Gastroesophageal sphincter (tissue), 4 donors: ENCODE measurements at regions not wholly inside any gene's neighbourhood (a gene's known extent, or its start where the extent isn't known, plus 50 kb on each side); places are given as distances from the start of the nearest gene placed in this dataset.

Experiments used
- ATAC-seq: fragments of 150-250 bp; one replicate; pipeline ENCODE4 v1.9.1; 2016; ENCODE audit warnings: mild to moderate bottlenecking, moderate library complexity
- H3K27ac ChIP-seq, 4 donors: fragments of 200-600 bp; sonication (generic) in 3 of 4; 1 replicate in 3 of 4; 2 replicates in 1 of 4; pipeline ENCODE4 v1.5.1; 2016 to 2019
- H3K27me3 ChIP-seq: fragments of 200-600 bp; sonication (generic); one replicate; pipeline ENCODE4 v1.5.1; 2019
- H3K36me3 ChIP-seq, 2 donors: fragments of 200-600 bp; sonication (generic); one replicate each; pipeline ENCODE4 v1.5.1; 2019; ENCODE audit warnings: control low read depth in 1 of 2
- H3K4me1 ChIP-seq, 3 donors: fragments of 200-600 bp; sonication (generic); 1 replicate in 2 of 3; 2 replicates in 1 of 3; pipeline ENCODE4 v1.5.1; 2016 to 2019; ENCODE audit warnings: control low read depth in 2 of 3
- H3K4me3 ChIP-seq, 2 donors: fragments of 200-600 bp; sonication (generic); one replicate each; pipeline ENCODE4 v1.5.1; 2019; ENCODE audit warnings: mild to moderate bottlenecking in 1 of 2, moderate library complexity in 1 of 2
- H3K9me3 ChIP-seq, 3 donors: fragments of 200-600 bp; sonication (generic); one replicate each; pipeline ENCODE4 v1.5.1; 2017 to 2019; ENCODE audit warnings: control low read depth in 2 of 3
- EP300 ChIP-seq: sonication (generic); formaldehyde crosslinking; IDR thresholded peaks from one replicate; pipeline ENCODE4 v1.6.1; 2017; ENCODE audit warnings: antibody characterized with exemption, mild to moderate bottlenecking
- POLR2A ChIP-seq, 2 donors: fragments of 450-650 bp; IDR thresholded peaks; one replicate each; pipeline ENCODE4 v1.6.1; 2017; ENCODE audit warnings: antibody characterized with exemption in 2 of 2, mild to moderate bottlenecking in 2 of 2, moderate library complexity in 1 of 2
- POLR2AphosphoS5 ChIP-seq: sonication (generic); formaldehyde crosslinking; IDR thresholded peaks from one replicate; pipeline ENCODE4 v1.6.1; 2017; ENCODE audit warnings: antibody characterized with exemption
- WGBS, 2 donors: methylation state at CpG; one replicate each; pipeline ENCODE4 v1.1.5; 2018; ENCODE audit warnings: low coverage in 1 of 2; 5-methylcytosine and 5-hydroxymethylcytosine counted together
- TF ChIP-seq, protein P1 (sequence below), 4 experiments: fragments of 200-600 bp in 2 of 4; fragments of 450-650 bp in 2 of 4; sonication (generic) in 1 of 4; IDR thresholded peaks; one replicate each; pipeline ENCODE4 v1.5.1; 2017 to 2019; ENCODE audit warnings: antibody characterized with exemption in 4 of 4, mild to moderate bottlenecking in 2 of 4, moderate library complexity in 2 of 4

DNA sequence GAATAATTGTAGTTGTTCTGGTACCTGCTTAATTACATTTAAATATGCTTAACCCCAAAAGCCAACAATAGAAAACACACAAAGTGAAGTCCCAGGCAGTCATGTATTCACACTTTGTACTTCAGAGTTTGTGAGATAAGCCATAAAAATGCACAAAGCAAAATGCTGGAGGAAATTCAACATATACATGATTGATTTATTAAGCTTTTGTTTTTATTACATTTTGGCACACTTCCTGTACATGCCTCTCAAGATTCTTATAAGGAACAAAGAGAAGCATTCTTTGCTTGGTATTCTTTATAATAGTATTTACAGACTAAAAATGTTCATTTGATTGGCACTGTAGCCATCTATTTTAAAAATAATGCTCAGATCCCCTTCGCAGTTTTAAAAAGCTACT lies 107.7 kb upstream of the ANK3 start:
- H3K9me3 ChIP-seq = no peaks in the 10 kb centered on the region
- no peak for ATAC-seq
- no peaks in the 10 kb centered on the region for H3K27me3 ChIP-seq
- no peaks in the 10 kb centered on the region for H3K4me1 ChIP-seq
- TF ChIP-seq EP300 = no peak
- TF ChIP-seq, protein P1, sequence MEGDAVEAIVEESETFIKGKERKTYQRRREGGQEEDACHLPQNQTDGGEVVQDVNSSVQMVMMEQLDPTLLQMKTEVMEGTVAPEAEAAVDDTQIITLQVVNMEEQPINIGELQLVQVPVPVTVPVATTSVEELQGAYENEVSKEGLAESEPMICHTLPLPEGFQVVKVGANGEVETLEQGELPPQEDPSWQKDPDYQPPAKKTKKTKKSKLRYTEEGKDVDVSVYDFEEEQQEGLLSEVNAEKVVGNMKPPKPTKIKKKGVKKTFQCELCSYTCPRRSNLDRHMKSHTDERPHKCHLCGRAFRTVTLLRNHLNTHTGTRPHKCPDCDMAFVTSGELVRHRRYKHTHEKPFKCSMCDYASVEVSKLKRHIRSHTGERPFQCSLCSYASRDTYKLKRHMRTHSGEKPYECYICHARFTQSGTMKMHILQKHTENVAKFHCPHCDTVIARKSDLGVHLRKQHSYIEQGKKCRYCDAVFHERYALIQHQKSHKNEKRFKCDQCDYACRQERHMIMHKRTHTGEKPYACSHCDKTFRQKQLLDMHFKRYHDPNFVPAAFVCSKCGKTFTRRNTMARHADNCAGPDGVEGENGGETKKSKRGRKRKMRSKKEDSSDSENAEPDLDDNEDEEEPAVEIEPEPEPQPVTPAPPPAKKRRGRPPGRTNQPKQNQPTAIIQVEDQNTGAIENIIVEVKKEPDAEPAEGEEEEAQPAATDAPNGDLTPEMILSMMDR (IDR thresholded peaks at IDR 0.05) = no peak
- no peak for TF ChIP-seq POLR2AphosphoS5
- TF ChIP-seq POLR2A (IDR thresholded peaks at IDR 0.05) = no peak
- H3K4me3 ChIP-seq = no peak overlapping the region
- no peaks in the 10 kb centered on the region for H3K36me3 ChIP-seq
- no peak overlapping the region for H3K27ac ChIP-seq
- WGBS, 2 donors = 28 to 47% methylated on average over 1 of the region's 1 CpG

DNA sequence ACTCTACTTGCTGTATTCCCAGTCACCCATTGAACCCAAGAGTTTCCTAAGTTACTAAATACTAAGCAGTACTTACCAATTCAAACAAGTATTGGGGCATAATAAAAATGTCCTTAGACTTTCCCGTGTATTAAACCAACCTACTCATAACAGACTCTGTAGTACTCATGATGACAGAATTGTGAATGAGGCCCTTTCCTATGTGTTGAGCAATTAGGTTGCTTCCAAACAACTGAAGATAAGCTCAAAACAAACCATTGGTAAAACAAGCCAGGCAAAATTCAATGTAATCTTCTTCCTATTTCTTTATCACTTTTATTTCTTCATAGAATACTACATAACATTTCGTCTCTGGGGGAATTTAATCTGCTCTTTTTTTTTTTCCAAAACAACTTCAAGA lies 106.5 kb upstream of the ANK3 start:
- no peaks in the 10 kb centered on the region for H3K36me3 ChIP-seq
- no peak overlapping the region for H3K4me3 ChIP-seq
- no peaks in the 10 kb centered on the region for H3K27me3 ChIP-seq
- H3K27ac ChIP-seq = no peak overlapping the region
- ATAC-seq = no peak
- H3K4me1 ChIP-seq = no peaks in the 10 kb centered on the region
- no peaks in the 10 kb centered on the region for H3K9me3 ChIP-seq
- no peak for TF ChIP-seq POLR2A (IDR thresholded peaks at IDR 0.05)
- no peak for TF ChIP-seq EP300
- TF ChIP-seq, protein P1 (IDR thresholded peaks at IDR 0.05) = no peak
- TF ChIP-seq POLR2AphosphoS5 = no peak
- 85 to 100% methylated on average over 2 of the region's 2 CpGs for WGBS, 2 donors

DNA sequence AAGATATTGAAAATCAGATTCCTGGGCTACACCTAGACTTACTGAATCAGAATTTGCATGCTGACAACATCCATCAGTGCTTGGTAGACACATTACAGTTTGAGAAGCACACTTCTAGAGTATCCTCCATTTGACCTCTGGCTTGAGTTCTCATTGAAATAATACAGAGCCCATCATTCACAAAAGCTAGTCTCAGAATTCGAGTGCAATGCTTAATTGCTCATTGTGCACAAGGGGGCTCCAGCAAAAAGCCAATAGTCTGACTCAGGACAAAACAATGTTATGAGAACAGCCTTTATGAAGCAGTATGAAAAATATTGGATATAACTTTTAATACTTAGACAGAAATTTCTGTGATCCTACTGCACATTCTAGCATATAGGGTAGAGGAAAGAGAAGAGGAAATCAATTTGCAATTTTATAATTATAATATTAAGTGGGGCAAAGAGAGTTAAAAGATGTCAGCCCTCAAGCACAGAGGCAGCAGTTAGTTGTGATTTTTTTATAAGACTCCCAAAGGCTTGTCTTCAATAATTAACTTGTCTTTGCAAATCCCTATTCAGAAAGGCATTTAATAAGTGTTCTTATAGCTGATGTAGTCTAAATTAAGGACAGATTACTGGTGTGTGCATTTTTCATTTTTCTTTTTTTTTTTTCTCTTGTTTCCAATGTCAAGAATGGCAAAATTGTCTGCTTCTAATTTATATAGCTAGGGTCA lies 105.8 kb upstream of the ANK3 start:
- Histone ChIP-seq H3K9me3 (no peaks in the 10 kb centered on the region), H3K4me3 (no peak overlapping the region), H3K27ac (no peak overlapping the region), H3K4me1 (no peaks in the 10 kb centered on the region), H3K36me3 (no peaks in the 10 kb centered on the region), H3K27me3 (no peaks in the 10 kb centered on the region)
- 25% methylated on average over 1 of the region's 1 CpG; no CpG with 5 or more reads in 1 of the 2 donors for WGBS, 2 donors
- ATAC-seq = no peak
- TF ChIP-seq POLR2AphosphoS5 = no peak
- TF ChIP-seq EP300 = no peak
- TF ChIP-seq, protein P1 (IDR thresholded peaks at IDR 0.05) = no peak
- no peak for TF ChIP-seq POLR2A (IDR thresholded peaks at IDR 0.05)

DNA sequence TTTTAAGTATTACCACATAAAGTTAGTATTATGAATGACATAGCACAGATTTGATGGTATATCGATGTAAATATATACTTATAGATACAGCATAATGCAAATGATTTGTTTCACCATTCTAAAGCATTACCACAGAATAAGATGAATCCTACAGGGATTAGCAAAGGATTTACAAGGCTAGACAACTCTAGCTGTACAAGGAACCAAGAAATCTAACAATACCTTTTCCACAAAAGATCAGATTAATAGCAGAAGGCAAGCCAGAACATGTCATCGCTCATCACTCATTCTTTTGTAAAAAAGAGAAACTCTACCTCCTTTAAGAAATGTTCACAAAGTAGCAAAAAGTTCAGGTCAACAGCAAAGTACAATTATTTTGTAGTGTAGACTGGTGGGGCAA lies 105.1 kb upstream of the ANK3 start:
- H3K36me3 ChIP-seq = no peaks in the 10 kb centered on the region
- no peaks in the 10 kb centered on the region for H3K4me1 ChIP-seq
- no peak overlapping the region for H3K4me3 ChIP-seq
- TF ChIP-seq POLR2AphosphoS5 = no peak
- no peaks in the 10 kb centered on the region for H3K9me3 ChIP-seq
- no peak for ATAC-seq
- 91 to 94% methylated on average over 2 of the region's 2 CpGs for WGBS, 2 donors
- H3K27me3 ChIP-seq = no peaks in the 10 kb centered on the region
- no peak overlapping the region for H3K27ac ChIP-seq

DNA sequence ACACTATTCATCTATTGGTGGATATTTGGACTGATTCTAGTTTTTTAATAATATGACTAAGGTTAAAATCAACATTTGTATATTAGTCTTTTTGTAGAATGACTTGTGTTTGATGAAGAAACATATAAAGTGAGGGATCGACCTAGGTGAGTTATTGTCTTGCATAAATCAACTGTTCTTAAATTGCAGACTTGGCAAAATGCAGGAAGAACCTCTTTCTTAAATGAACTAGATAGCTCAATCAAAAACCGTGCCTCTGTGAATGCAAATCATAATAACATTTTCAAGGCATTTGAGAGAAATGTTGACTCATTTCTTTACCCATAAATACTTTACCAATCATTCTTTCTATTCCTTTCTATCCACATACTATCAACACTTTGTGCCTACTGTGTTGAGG lies 101.5 kb upstream of the ANK3 start:
- Histone ChIP-seq H3K27me3 (no peaks in the 10 kb centered on the region), H3K4me1 (no peaks in the 10 kb centered on the region), H3K36me3 (no peaks in the 10 kb centered on the region), H3K27ac (no peak overlapping the region), H3K9me3 (no peaks in the 10 kb centered on the region), H3K4me3 (no peak overlapping the region)
- ATAC-seq = no peak
- 65 to 80% methylated on average over 2 of the region's 2 CpGs for WGBS, 2 donors
- TF ChIP-seq EP300 (no peak), POLR2AphosphoS5 (no peak), POLR2A (IDR thresholded peaks at IDR 0.05) (no peak)
- TF ChIP-seq, protein P1 (IDR thresholded peaks at IDR 0.05) = no peak
